ENCODE measurements at regions not wholly inside any gene's neighbourhood (a gene's known extent, or its start where the extent isn't known, plus 50 kb on each side); places are given as distances from the start of the nearest gene placed in this dataset.

- H3K4me3 ChIP-seq (ENCODE audit: insufficient read length, low read depth), result no peak overlapping the region
- DNase-seq (ENCODE audit: low read depth, low spot score), result no peak
Measured at GRCh38 chr3:153572654-153573053, 410.6 kb downstream of the RAP2B start.

GRCh38 chr3:153573481-153573880 lies 411.5 kb downstream of the RAP2B start:
- TF ChIP-seq YY1 (IDR thresholded peaks at IDR 0.05; ENCODE audit: insufficient read depth, insufficient read length), result no peak
- no peak for TF ChIP-seq ZNF274 (IDR thresholded peaks at IDR 0.05; ENCODE audit: low read depth, low read length)
- no peak for TF ChIP-seq SUZ12 (IDR thresholded peaks at IDR 0.05; ENCODE audit: extremely low read depth, insufficient read depth, insufficient read length)
- H3K9ac ChIP-seq (ENCODE audit: insufficient read length, low read depth), result no peak overlapping the region
- H3K4me3 ChIP-seq (ENCODE audit: insufficient read length, low read depth), result no peak overlapping the region
- H3K9me3 ChIP-seq (ENCODE audit: insufficient read depth, low read length), result no peaks in the 10 kb centered on the region
- no peaks in the 10 kb centered on the region for H3K27me3 ChIP-seq (ENCODE audit: insufficient read depth, insufficient read length)
- H3K36me3 ChIP-seq (ENCODE audit: insufficient read depth, insufficient read length, low read length), result no peaks in the 10 kb centered on the region
- DNase-seq (ENCODE audit: low read depth, low spot score), result no peak
- no peaks in the 10 kb centered on the region for H3K4me1 ChIP-seq (ENCODE audit: insufficient read depth, insufficient read length)

More at GRCh38 chr3:153572654-153573053, 410.6 kb downstream of the RAP2B start:
- H3K9ac ChIP-seq (ENCODE audit: insufficient read length, low read depth), result no peak overlapping the region
- no peaks in the 10 kb centered on the region for H3K4me1 ChIP-seq (ENCODE audit: insufficient read depth, insufficient read length)
- TF ChIP-seq SUZ12 (IDR thresholded peaks at IDR 0.05; ENCODE audit: extremely low read depth, insufficient read depth, insufficient read length) (no peak), ZNF274 (IDR thresholded peaks at IDR 0.05; ENCODE audit: low read depth, low read length) (no peak), YY1 (IDR thresholded peaks at IDR 0.05; ENCODE audit: insufficient read depth, insufficient read length) (no peak)
- no peaks in the 10 kb centered on the region for H3K27me3 ChIP-seq (ENCODE audit: insufficient read depth, insufficient read length)
- no peaks in the 10 kb centered on the region for H3K9me3 ChIP-seq (ENCODE audit: insufficient read depth, low read length)
- H3K36me3 ChIP-seq (ENCODE audit: insufficient read depth, insufficient read length, low read length), result no peaks in the 10 kb centered on the region

GRCh38 chr3:153574445-153574844 lies 412.4 kb downstream of the RAP2B start:
- H3K9me3 ChIP-seq (ENCODE audit: insufficient read depth, low read length), result no peaks in the 10 kb centered on the region
- no peak for DNase-seq (ENCODE audit: low read depth, low spot score)
- no peaks in the 10 kb centered on the region for H3K27me3 ChIP-seq (ENCODE audit: insufficient read depth, insufficient read length)
- H3K4me3 ChIP-seq (ENCODE audit: insufficient read length, low read depth), result no peak overlapping the region
- TF ChIP-seq YY1 (IDR thresholded peaks at IDR 0.05; ENCODE audit: insufficient read depth, insufficient read length) (no peak), SUZ12 (IDR thresholded peaks at IDR 0.05; ENCODE audit: extremely low read depth, insufficient read depth, insufficient read length) (no peak), ZNF274 (IDR thresholded peaks at IDR 0.05; ENCODE audit: low read depth, low read length) (no peak)
- H3K36me3 ChIP-seq (ENCODE audit: insufficient read depth, insufficient read length, low read length), result no peaks in the 10 kb centered on the region
- no peaks in the 10 kb centered on the region for H3K4me1 ChIP-seq (ENCODE audit: insufficient read depth, insufficient read length)
- no peak overlapping the region for H3K9ac ChIP-seq (ENCODE audit: insufficient read length, low read depth)

- TF ChIP-seq ZNF274 (IDR thresholded peaks at IDR 0.05; ENCODE audit: low read depth, low read length) (no peak), YY1 (IDR thresholded peaks at IDR 0.05; ENCODE audit: insufficient read depth, insufficient read length) (no peak)
- no peak overlapping the region for H3K9ac ChIP-seq (ENCODE audit: insufficient read length, low read depth)
- no peaks in the 10 kb centered on the region for H3K36me3 ChIP-seq (ENCODE audit: insufficient read depth, insufficient read length, low read length)
- no peak for DNase-seq (ENCODE audit: low read depth, low spot score)
- no peaks in the 10 kb centered on the region for H3K27me3 ChIP-seq (ENCODE audit: insufficient read depth, insufficient read length)
- H3K9me3 ChIP-seq (ENCODE audit: insufficient read depth, low read length), result no peaks in the 10 kb centered on the region
- no peaks in the 10 kb centered on the region for H3K4me1 ChIP-seq (ENCODE audit: insufficient read depth, insufficient read length)
- no peak overlapping the region for H3K4me3 ChIP-seq (ENCODE audit: insufficient read length, low read depth)
Measured at GRCh38 chr3:153577059-153577736, 415.2 kb downstream of the RAP2B start.

GRCh38 chr3:153578046-153578445 lies 416.0 kb downstream of the RAP2B start:
- Histone ChIP-seq H3K4me1 (ENCODE audit: insufficient read depth, insufficient read length) (no peaks in the 10 kb centered on the region), H3K9me3 (ENCODE audit: insufficient read depth, low read length) (peaks cover 7% of the 10 kb centered on the region; the same call in 1 of the 2 replicates), H3K4me3 (ENCODE audit: insufficient read length, low read depth) (no peak overlapping the region), H3K9ac (ENCODE audit: insufficient read length, low read depth) (no peak overlapping the region), H3K36me3 (ENCODE audit: insufficient read depth, insufficient read length, low read length) (no peaks in the 10 kb centered on the region), H3K27me3 (ENCODE audit: insufficient read depth, insufficient read length) (no peaks in the 10 kb centered on the region)
- DNase-seq (ENCODE audit: low read depth, low spot score), result no peak
- TF ChIP-seq YY1 (IDR thresholded peaks at IDR 0.05; ENCODE audit: insufficient read depth, insufficient read length), result no peak
- TF ChIP-seq SUZ12 (IDR thresholded peaks at IDR 0.05; ENCODE audit: extremely low read depth, insufficient read depth, insufficient read length), result no peak
- no peak for TF ChIP-seq ZNF274 (IDR thresholded peaks at IDR 0.05; ENCODE audit: low read depth, low read length)

GRCh38 chr3:153590051-153590450 lies 428.0 kb downstream of the RAP2B start:
- TF ChIP-seq ZNF274 (IDR thresholded peaks at IDR 0.05; ENCODE audit: low read depth, low read length), result no peak
- TF ChIP-seq SUZ12 (IDR thresholded peaks at IDR 0.05; ENCODE audit: extremely low read depth, insufficient read depth, insufficient read length), result no peak
- TF ChIP-seq YY1 (IDR thresholded peaks at IDR 0.05; ENCODE audit: insufficient read depth, insufficient read length), result no peak
- H3K9me3 ChIP-seq (ENCODE audit: insufficient read depth, low read length), result no peaks in the 10 kb centered on the region
- DNase-seq (ENCODE audit: low read depth, low spot score), result no peak

GRCh38 chr3:153591561-153592245 lies 429.7 kb downstream of the RAP2B start:
- Histone ChIP-seq H3K9ac (ENCODE audit: insufficient read length, low read depth) (no peak overlapping the region), H3K4me3 (ENCODE audit: insufficient read length, low read depth) (no peak overlapping the region), H3K27me3 (ENCODE audit: insufficient read depth, insufficient read length) (no peaks in the 10 kb centered on the region), H3K9me3 (ENCODE audit: insufficient read depth, low read length) (no peaks in the 10 kb centered on the region), H3K36me3 (ENCODE audit: insufficient read depth, insufficient read length, low read length) (no peaks in the 10 kb centered on the region), H3K4me1 (ENCODE audit: insufficient read depth, insufficient read length) (no peaks in the 10 kb centered on the region)
- no peak for DNase-seq (ENCODE audit: low read depth, low spot score)
- TF ChIP-seq SUZ12 (IDR thresholded peaks at IDR 0.05; ENCODE audit: extremely low read depth, insufficient read depth, insufficient read length), result no peak
- no peak for TF ChIP-seq YY1 (IDR thresholded peaks at IDR 0.05; ENCODE audit: insufficient read depth, insufficient read length)
- TF ChIP-seq ZNF274 (IDR thresholded peaks at IDR 0.05; ENCODE audit: low read depth, low read length), result no peak

More at GRCh38 chr3:153590051-153590450, 428.0 kb downstream of the RAP2B start:
- Histone ChIP-seq H3K9ac (ENCODE audit: insufficient read length, low read depth) (no peak overlapping the region), H3K36me3 (ENCODE audit: insufficient read depth, insufficient read length, low read length) (no peaks in the 10 kb centered on the region), H3K4me1 (ENCODE audit: insufficient read depth, insufficient read length) (no peaks in the 10 kb centered on the region), H3K4me3 (ENCODE audit: insufficient read length, low read depth) (no peak overlapping the region), H3K27me3 (ENCODE audit: insufficient read depth, insufficient read length) (no peaks in the 10 kb centered on the region)

Data from NT2/D1 (cell line).